Tibial nerve (tissue), 3 donors: ENCODE measurements at regions not wholly inside any gene's neighbourhood (a gene's known extent, or its start where the extent isn't known, plus 50 kb on each side); places are given as distances from the start of the nearest gene placed in this dataset.

ENCODE experiments used
- CTCF ChIP-seq, 5 experiments: fragments of 200-600 bp in 3 of 5; fragments of 450-650 bp in 2 of 5; sonication (generic) in 3 of 5; IDR thresholded peaks; one replicate each; pipeline ENCODE4 v1.5.1; 2016 to 2019; ENCODE audit warnings: antibody characterized with exemption in 5 of 5, mild to moderate bottlenecking in 3 of 5, moderate library complexity in 2 of 5
- POLR2A ChIP-seq, 2 donors: fragments of 450-650 bp; IDR thresholded peaks; one replicate each; pipeline ENCODE4 v1.6.1; 2017; ENCODE audit warnings: antibody characterized with exemption in 2 of 2, mild to moderate bottlenecking in 2 of 2, moderate library complexity in 2 of 2

- TF ChIP-seq CTCF (IDR thresholded peaks at IDR 0.05) (no peak), POLR2A (IDR thresholded peaks at IDR 0.05) (no peak)
Observed at GRCh38 chr1:99455760-99456159, 190.2 kb upstream of the PALMD start.
